GM21390 (cell line): ENCODE measurements at regions not wholly inside any gene's neighbourhood (a gene's known extent, or its start where the extent isn't known, plus 50 kb on each side); places are given as distances from the start of the nearest gene placed in this dataset.

Experiments
- ATAC-seq: cut with Tn5 transposase; IDR thresholded peaks from one replicate; pipeline ENCODE4 v1.9.1; 2021; ENCODE audit not compliant: unreplicated experiment

DNA sequence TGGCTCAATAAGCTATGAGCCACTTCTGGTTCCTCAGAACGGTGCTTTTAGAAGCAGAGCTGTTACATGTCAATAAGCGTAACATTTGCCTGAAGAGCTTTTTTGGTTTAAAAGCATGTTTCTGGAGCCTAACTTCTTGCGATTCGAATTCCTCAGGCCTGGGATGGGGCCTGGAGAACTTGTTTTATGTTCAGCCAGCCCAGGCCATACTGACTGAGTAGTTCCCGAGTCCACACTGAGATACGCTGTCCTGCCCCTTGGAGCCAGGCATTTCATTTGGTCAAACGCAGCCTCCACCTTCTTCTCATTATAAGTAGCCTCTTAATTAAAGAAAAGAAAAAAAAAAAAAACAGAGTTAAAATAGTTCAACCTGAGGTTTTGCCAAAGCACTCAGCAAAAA, 260.6 kb upstream of the ANKRD55 start:
- ATAC-seq = no peak

- no peak for ATAC-seq
These were observed 260.2 kb upstream of the ANKRD55 start for GRCh38 chr5:56493308-56493707.

DNA sequence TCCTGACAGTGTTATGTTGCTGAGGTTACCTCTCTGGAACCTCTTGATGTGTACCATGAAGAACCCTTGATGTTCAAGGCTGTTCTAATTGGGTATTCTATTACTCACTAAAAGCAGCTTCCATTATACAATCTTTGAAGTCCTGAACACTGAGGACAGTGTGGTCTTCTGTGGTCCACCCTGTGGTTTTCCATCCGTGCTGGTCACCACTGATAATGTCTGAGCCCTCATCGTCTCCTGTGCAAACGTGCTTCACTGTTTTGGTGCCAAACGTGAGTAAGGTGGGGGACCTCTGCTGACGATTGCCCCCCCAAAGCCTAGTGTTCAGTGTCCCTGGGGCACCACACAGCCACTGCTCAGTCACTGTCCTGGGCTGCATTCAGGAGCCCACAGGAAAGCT, 259.7 kb upstream of the ANKRD55 start:
- no peak for ATAC-seq

DNA sequence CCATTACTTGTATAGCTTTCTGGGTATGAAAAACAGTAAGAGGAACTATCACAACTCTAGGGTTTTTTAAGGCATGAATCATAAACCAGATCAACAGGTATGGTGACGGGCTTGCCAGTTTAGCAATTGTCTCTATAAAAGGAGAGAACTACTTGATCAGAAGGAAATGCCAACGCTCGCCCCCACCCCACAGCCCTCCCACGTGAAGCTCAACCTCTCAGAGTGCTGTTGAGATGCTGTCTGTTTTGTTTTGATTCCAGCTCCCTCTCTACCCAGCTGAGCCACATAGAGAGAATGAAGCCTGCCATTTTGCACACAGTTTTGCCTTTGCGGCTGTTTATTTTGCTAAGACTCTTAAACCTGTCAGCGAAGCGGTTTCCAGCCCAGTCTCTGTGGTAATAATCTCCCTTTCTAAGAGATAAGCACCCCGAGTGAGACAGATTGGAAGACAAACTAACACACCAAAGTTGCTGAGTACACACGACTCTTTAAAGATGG, 257.9 kb upstream of the ANKRD55 start:
- ATAC-seq = no peak

DNA sequence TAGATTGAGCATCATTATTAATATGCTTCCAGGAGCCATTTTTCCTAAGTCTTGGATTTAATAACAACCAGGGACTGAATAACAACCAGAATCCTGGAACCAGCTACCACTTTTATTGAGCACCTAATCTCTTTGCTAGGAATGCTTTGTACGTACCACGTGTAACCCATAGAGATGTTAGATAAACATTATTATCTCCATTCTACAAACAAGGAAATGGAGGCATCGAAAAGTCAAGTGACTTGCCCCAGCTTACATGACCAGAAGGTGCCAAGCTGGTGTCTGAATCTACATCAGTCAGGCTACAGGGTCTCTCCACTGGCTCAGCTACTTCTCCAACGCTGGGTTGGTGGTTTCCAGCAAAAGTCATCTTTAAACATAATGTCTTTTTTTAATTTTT, 256.1 kb upstream of the ANKRD55 start:
- no peak for ATAC-seq

DNA sequence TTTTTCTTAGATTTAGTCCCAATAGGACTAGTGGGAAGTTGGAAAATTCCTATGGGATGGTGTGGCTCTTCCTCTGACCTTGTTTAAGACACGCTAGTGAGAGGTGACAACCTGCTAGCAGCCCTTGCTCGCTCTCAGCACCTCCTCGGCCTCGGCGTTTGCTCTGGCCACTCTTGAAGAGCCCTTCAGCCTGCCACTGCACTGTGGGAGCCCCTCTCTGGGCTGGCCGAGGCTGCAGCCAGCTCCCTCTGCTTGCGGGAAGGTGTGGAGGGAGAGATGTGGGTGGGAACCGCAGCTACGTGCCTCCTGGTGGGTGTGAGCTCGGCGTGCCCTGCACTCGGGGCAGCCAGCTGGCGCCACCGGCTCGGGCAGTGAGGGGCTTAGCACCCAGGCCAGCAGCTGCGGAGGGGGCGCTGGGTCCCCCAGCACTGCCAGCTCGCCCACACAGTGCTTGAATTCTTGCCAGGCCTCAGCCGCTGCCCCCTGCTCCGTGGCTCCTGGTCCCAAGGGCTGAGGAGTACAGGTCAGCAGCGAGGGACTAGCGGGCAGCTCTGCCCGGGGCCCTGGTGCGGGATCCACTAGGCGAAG, 254.5 kb upstream of the ANKRD55 start:
- no peak for ATAC-seq

DNA sequence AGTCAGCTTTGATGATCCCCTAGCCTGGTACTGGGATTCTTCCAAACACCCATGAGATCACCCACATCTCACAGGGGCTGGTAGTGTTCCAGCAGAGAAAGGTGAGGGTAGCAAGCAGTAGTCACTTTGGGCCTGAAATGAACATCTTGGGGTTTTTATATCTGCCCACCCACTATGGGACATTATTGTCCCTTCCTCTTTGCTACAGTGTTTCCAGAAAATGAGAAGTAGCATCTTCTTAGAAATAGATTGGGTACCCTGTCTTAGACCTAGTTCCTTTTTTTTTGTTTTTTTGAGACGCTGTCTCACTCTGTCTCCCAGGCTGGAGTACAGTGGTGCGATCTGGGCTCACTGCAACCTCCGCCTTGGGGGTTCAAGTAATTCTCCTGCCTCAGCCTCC, 249.2 kb upstream of the ANKRD55 start:
- ATAC-seq = no peak

GRCh38 chr5:56481428-56482357, 248.6 kb upstream of the ANKRD55 start:
- no peak for ATAC-seq

DNA sequence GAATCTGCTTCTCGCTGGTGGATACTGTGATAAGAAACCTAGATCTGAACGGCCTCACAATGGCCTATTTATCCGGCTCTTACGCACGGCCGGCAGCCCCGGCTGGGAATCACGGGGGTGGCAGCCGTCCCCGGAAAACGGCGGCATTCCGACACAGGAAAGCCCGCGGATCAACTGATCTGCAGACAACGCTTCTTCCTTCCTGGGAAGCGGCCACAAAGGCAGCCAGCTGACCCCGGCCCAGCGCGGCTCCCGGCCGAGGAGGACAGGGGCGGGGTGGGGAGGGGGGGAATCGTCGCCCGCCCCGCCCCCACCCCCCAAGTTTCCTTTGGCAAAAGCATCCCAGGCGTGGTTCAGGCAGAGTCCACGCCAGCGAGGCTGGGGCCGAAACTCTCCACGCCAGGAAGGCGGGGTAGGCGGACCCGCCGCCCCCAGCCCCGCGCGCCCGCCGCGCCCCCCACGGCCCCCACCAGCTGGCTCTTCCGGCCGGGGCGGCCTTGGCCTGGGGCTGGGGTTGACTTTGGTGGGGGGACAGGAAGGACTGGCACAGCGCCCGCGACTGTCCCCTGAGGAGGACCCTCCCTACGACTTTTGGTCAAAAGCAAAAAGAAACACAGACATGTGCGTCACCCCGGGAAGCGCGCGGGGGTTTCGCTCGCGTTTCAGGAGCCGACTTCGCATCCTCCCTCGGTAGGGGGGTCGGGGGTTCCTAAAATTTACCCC, 247.7 kb upstream of the ANKRD55 start:
- no peak for ATAC-seq

DNA sequence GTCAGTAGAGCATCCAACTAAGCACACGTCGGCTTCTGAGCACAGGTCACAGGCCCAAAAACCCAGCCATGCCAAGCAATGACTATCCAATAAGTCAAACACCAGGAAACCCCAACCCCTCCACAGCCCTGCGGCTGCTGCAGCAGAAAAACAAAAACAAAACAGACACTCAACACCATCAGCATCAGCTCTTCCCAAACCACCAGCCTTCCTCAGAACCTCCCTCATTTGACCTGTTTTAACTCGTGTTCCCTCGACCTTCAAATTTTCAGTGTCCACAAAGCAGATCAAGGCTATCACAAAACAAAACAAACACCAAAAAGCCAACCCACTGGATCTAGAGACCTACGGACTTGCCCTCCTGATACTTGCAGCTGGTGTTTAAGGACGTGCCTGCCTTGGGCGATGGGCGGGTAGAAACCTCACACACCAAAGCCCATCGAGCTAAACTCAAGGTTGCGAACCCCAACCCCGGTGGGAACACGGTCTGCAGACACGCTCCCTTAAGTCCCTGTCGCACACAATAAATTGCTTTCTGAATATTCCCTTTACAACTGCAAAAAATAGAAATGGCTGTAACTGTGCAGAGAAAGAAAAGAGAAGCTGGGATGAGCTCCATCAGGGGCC, 247.1 kb upstream of the ANKRD55 start:
- peak; percentile 36 for ATAC-seq

DNA sequence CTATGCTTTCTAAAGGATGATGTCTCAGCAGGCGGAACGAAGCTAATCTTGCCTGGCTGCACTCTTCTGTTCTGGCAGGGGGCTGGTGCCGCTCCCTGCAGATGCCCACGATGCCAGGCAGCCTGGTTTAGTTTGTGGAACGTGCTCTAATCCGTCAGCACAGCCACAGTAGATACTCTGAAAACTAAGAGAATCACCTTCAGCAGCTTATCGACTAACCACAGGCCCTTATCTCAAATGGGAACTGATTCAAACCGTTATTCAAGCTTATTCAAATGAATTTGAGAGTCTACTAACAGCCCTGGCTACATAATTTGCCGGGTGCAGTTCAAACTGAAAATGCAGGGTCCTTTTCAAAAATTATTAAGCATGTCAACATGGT, 246.6 kb upstream of the ANKRD55 start:
- ATAC-seq = peak; percentile 43

- no peak for ATAC-seq
These were observed 246.0 kb upstream of the ANKRD55 start for GRCh38 chr5:56479126-56479525.

DNA sequence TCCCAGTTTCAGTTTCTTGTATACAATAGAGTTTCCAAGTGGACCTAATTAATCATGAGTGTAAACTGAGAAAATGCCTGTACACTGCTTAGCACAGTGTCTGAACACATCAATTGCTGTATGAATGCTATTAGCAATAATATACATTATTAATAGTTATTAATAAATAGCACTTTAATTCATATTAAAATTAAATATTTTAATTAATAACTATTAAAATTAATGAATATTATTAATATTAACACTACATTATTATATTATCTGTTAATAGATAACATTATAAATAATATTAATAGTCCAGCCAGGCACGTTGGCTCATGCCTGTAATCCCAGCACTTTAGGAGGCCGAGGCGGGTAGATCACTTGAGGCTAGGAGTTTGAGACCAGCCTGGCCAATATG, 244.9 kb upstream of the ANKRD55 start:
- ATAC-seq = no peak

DNA sequence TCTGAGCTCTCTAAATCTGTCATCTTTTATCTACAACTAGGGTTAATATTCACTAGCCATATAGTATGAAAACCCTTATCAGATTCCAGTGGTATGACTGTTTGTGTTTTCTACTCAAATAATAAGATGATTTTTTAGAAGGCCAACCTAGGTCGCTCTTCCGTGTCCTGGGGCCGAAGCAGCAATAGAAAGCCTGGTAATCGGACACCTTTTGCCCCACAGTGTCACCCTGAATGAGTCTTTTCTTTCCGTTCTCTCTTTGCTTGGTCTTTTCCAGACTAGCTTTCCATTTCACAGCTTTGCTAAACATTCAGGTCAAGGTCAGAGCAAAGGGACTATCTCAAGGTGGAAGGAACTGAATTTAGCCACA, 243.3 kb upstream of the ANKRD55 start:
- ATAC-seq = no peak

DNA sequence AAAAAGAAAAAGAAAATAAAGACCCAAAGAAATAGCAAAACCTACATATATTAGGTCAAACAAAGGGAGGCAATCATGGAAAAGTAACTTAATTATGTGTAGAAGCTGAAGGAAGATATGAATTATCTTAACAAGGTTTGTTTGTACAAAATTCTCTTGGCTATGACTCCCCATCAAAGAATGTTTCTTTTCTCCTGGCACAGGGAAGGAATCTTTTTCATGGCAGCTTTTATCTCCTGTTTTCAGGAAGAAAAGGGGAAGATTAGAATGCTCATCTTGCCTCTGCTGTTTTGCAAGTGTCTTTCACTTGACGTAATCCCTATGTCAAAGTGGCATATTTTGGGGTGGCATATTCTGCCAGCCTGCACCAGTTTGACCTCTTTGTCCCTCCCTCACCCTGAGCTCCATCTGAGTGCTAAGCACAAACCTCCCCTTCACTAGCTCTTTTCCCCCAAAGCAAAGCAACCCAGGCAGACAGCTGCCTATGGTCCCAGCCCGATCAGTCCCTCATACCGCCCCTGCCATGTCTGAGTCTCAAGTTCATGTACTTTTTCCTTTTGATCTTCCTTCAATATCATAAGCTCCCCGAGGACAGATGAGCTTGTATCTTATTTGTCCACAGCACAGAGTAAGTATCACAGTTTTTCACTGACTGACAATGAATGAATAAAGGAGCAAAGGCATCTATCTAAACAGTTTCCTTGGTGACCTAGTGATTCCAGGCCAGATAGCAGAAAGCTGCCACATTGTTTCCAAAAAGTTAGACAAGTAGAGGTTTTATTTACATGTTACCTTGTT, 242.8 kb upstream of the ANKRD55 start:
- no peak for ATAC-seq

- no peak for ATAC-seq
These were observed 238.6 kb upstream of the ANKRD55 start for GRCh38 chr5:56471707-56472106.

- no peak for ATAC-seq
These were observed 236.9 kb upstream of the ANKRD55 start for GRCh38 chr5:56470007-56470406.

DNA sequence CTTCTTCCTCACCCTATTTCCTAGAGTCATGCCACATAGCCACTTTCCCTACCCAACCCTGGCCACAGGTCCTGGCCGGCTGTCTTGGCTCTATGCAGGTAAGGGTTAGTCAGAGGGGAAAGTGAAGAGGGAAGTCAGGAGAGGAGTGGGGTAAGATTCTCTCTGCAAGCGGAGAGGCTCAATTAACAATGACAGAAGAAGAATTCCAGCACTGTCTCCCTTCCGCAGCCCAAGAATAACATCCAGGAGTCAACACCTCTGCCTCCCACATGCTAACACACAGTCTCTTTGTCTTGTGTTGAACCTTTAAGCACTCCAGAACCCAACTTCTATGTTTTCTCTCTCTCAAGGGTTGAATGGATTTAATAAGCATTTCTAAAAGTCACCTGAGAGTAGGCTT, 235.1 kb upstream of the ANKRD55 start:
- no peak for ATAC-seq

- ATAC-seq = no peak
These were observed 234.1 kb upstream of the ANKRD55 start for GRCh38 chr5:56467176-56467717.

DNA sequence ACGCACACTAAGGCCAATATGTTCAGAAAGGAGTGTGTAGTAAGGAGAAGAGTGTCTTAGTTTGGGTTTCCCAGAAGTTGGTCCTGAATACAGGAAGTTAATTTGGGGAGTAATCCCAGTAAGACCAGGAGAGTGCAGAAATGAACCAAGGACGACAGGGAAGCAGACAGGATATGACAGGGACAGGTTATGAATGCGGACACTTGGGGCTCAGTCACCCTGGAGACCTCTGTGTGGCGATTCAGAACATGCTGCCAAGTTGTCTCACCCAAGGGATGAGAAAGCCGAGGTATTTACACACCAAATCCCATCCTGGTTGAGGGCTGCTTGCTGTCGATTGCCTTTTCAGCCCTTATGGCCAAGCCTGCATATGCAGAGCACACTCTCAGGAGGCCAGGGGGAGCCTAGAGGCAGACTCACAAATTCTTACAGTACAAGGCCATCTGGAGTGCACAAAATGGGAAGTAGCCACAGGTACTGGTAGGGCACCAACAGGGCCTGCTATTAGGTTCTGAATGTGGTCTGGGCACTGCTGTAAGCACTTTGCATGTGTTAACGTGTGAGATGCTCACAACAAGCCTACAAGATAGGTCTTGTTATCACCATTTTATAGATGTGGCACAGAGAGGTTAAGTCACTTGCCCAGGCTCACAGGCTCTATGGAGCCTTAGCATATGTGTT, 233.1 kb upstream of the ANKRD55 start:
- no peak for ATAC-seq
